Osteoblast (primary cell): ENCODE measurements at regions not wholly inside any gene's neighbourhood (a gene's known extent, or its start where the extent isn't known, plus 50 kb on each side); places are given as distances from the start of the nearest gene placed in this dataset.

Source experiments
- DNase-seq: peaks from one replicate; pipeline ENCODE4 v3.0.0; 2011; ENCODE audit warnings: low spot score, mixed read lengths; ENCODE audit not compliant: insufficient read length; ENCODE audit errors: missing footprints
- H2AFZ ChIP-seq: 2 replicates; pipeline ENCODE4 v1.6.0; 2011; ENCODE audit warnings: mild to moderate bottlenecking, low read length
- H3K27ac ChIP-seq: 2 replicates; pipeline ENCODE4 v1.5.1; 2011; ENCODE audit warnings: mild to moderate bottlenecking, low read depth, low read length, moderate library complexity
- H3K27me3 ChIP-seq: 2 replicates; pipeline ENCODE4 v1.6.0; 2012; ENCODE audit warnings: mild to moderate bottlenecking, control low read depth, inconsistent platforms, low read length, moderate library complexity; ENCODE audit not compliant: insufficient read depth
- H3K36me3 ChIP-seq: 2 replicates; pipeline ENCODE4 v1.5.1; 2011; ENCODE audit warnings: mild to moderate bottlenecking, low read length, control low read depth, moderate library complexity; ENCODE audit not compliant: insufficient read depth
- H3K4me1 ChIP-seq: 2 replicates; pipeline ENCODE4 v1.5.1; 2011; ENCODE audit warnings: mild to moderate bottlenecking, low read length, control low read depth, moderate library complexity; ENCODE audit not compliant: insufficient read depth
- H3K4me2 ChIP-seq: 2 replicates; pipeline ENCODE4 v1.6.0; 2011; ENCODE audit warnings: mild to moderate bottlenecking, low read length; ENCODE audit not compliant: insufficient read depth
- H3K4me3 ChIP-seq: fragments of 200-600 bp; sonication (generic); 3 replicates; pipeline ENCODE4 v1.5.1; 2012; ENCODE audit warnings: mild to moderate bottlenecking, low read length, inconsistent platforms; ENCODE audit not compliant: insufficient read depth
- H3K79me2 ChIP-seq: 2 replicates; pipeline ENCODE4 v1.6.0; 2012; ENCODE audit warnings: mild to moderate bottlenecking, low read length, control low read depth, inconsistent platforms; ENCODE audit not compliant: insufficient read depth
- H3K9me3 ChIP-seq: 2 replicates; pipeline ENCODE4 v1.5.1; 2011; ENCODE audit warnings: low read depth, low read length, control low read depth
- H4K20me1 ChIP-seq: 2 replicates; pipeline ENCODE4 v1.6.0; 2012; ENCODE audit warnings: mild to moderate bottlenecking, low read length, control low read depth; ENCODE audit not compliant: insufficient read depth
- CTCF ChIP-seq: IDR thresholded peaks from 2 replicates; pipeline ENCODE4 v1.5.1; 2011; ENCODE audit warnings: mild to moderate bottlenecking, low read depth, low read length, moderate library complexity; ENCODE audit errors: extremely low read depth

DNA sequence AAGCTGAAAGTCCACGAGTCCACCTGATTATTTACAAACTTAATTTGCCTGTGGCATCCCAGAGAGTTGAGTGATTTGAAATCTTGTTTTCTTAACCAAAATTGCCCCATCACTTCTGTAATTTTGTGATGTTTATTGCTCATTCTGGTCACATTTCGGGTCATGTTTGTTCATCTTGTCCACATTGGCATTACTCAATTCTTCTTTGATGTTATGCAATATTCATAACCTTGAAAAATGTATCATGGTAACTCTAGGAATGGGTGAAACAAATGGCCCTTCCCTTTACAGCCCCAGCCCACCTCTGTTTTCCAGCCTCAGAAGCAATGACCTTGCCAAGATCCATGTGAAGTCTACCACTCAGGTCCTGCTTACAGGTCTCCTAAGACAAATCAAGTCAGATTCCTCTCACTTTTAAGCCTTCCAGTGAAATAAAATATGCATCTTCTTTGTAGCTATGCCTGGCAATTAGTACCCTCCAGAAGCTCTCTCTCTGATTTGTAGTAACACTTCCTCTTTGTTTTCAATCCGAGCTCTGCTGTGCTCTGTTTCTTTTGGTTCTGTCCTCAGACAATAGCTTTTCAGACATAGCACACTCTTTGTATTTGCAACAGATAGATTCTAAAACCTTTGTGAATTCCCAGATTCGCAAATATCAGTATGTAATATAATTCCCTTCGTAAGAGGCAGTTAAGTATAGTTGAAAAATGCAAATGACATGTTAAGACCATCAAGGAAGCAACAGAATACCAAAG lies 330.3 kb upstream of the IRX1 start:
- no peak for TF ChIP-seq CTCF
- H3K4me1 ChIP-seq = no peaks in the 10 kb centered on the region
- peaks cover 4% of the 10 kb centered on the region for H3K9me3 ChIP-seq

DNA sequence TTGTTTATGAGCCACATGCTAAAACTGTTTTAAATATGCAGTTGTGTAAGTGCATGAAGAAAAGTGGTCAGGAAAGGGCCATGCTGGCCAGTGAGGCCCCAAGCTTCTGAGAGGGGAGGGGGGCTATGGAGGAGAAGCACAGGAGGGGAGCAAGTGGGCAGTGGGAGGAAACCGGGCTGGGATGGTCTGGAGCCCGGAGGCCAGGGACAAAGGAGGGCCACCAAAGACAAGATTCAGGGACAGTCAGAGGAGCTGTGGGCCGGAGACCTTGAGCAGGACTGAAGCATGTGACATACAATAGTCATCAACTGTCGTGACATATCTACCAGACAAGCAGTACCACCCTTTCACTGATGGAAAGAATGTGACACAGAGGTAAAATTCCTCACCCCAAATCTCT lies 333.2 kb upstream of the IRX1 start:
- H3K27me3 ChIP-seq = no peaks in the 10 kb centered on the region
- H3K79me2 ChIP-seq = no peaks in the 10 kb centered on the region
- H3K4me3 ChIP-seq = no peak overlapping the region
- no peak for TF ChIP-seq CTCF
- H3K4me2 ChIP-seq = no peak overlapping the region
- H4K20me1 ChIP-seq = no peaks in the 10 kb centered on the region
- no peak overlapping the region for H2AFZ ChIP-seq
- no peak overlapping the region for H3K27ac ChIP-seq
- H3K4me1 ChIP-seq = no peaks in the 10 kb centered on the region
- H3K36me3 ChIP-seq = no peaks in the 10 kb centered on the region
- H3K9me3 ChIP-seq = peaks cover 4% of the 10 kb centered on the region
- DNase-seq = no peak

More for the DNA sequence above, 330.3 kb upstream of the IRX1 start:
- no peak for DNase-seq
- Histone ChIP-seq H2AFZ (no peak overlapping the region), H3K79me2 (no peaks in the 10 kb centered on the region), H4K20me1 (no peaks in the 10 kb centered on the region), H3K36me3 (no peaks in the 10 kb centered on the region), H3K4me3 (no peak overlapping the region), H3K27me3 (no peaks in the 10 kb centered on the region), H3K4me2 (no peak overlapping the region), H3K27ac (no peak overlapping the region)

DNA sequence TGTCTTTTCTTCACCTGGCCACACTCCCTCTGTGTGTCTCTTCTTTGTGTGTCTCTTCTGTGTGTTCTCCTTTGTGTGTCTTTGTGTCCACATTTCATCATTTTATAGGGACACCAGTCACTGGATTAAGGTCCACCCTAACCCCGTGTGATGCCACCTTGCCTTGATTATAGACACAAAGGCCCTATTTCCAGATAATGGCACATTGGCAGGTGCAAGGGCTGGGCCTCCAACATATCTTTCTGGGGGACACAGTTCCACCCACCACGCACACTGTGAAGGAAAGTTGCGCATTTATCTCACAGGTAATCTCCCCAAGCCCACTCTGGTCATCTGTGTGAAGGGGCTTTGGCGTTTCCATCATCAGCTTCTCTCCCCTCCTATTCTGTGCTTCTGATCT lies 334.6 kb upstream of the IRX1 start:
- H3K36me3 ChIP-seq = no peaks in the 10 kb centered on the region
- no peak for TF ChIP-seq CTCF
- no peaks in the 10 kb centered on the region for H3K4me1 ChIP-seq
- no peaks in the 10 kb centered on the region for H3K79me2 ChIP-seq
- no peak overlapping the region for H3K4me3 ChIP-seq
- no peak overlapping the region for H3K4me2 ChIP-seq
- peak; percentile 32 for DNase-seq
- H4K20me1 ChIP-seq = no peaks in the 10 kb centered on the region
- no peaks in the 10 kb centered on the region for H3K27me3 ChIP-seq
- no peak overlapping the region for H3K27ac ChIP-seq
- no peak overlapping the region for H2AFZ ChIP-seq
- H3K9me3 ChIP-seq = peaks cover 4% of the 10 kb centered on the region

- no peak for DNase-seq
Measured at GRCh38 chr5:3258050-3258449, 337.6 kb upstream of the IRX1 start.

More at GRCh38 chr5:3258050-3258449, 337.6 kb upstream of the IRX1 start:
- H3K4me3 ChIP-seq = no peak overlapping the region
- H3K4me1 ChIP-seq = no peaks in the 10 kb centered on the region
- no peaks in the 10 kb centered on the region for H3K79me2 ChIP-seq
- H3K9me3 ChIP-seq = peaks cover 4% of the 10 kb centered on the region
- no peak overlapping the region for H3K27ac ChIP-seq
- no peaks in the 10 kb centered on the region for H3K36me3 ChIP-seq
- TF ChIP-seq CTCF = no peak
- H3K27me3 ChIP-seq = no peaks in the 10 kb centered on the region
- no peak overlapping the region for H3K4me2 ChIP-seq
- H4K20me1 ChIP-seq = no peaks in the 10 kb centered on the region
- H2AFZ ChIP-seq = no peak overlapping the region
